ENCODE measurements at regions not wholly inside any gene's neighbourhood (a gene's known extent, or its start where the extent isn't known, plus 50 kb on each side); places are given as distances from the start of the nearest gene placed in this dataset.

GRCh38 chr18:66724664-66725356 lies 120.9 kb upstream of the CDH19 start:
- DNase-seq: no peak

- DNase-seq: no peak
Observed at GRCh38 chr18:66722671-66723070, 118.8 kb upstream of the CDH19 start.

GRCh38 chr18:66708646-66709045 lies 104.8 kb upstream of the CDH19 start:
- no peak for DNase-seq

- no peak for DNase-seq
Observed at GRCh38 chr18:66707473-66707872, 103.6 kb upstream of the CDH19 start.

- DNase-seq: no peak
Observed at GRCh38 chr18:66695281-66695680, 91.4 kb upstream of the CDH19 start.

- DNase-seq: no peak
Observed at GRCh38 chr18:66694852-66695251, 91.0 kb upstream of the CDH19 start.

- no peak for DNase-seq
Observed at GRCh38 chr18:66687635-66688034, 83.7 kb upstream of the CDH19 start.

- no peak for DNase-seq
Observed at GRCh38 chr18:66682855-66683322, 79.0 kb upstream of the CDH19 start.

- no peak for DNase-seq
Observed at GRCh38 chr18:66676699-66677098, 72.8 kb upstream of the CDH19 start.

GRCh38 chr18:66674286-66674685 lies 70.4 kb upstream of the CDH19 start:
- no peak for DNase-seq

- DNase-seq: no peak
Observed at GRCh38 chr18:66668706-66669105, 64.8 kb upstream of the CDH19 start.

- DNase-seq: no peak
Observed at GRCh38 chr18:66662632-66663031, 58.7 kb upstream of the CDH19 start.

- DNase-seq: no peak
Observed at GRCh38 chr18:66655407-66655806, 51.5 kb upstream of the CDH19 start.
